ENCODE measurements at regions not wholly inside any gene's neighbourhood (a gene's known extent, or its start where the extent isn't known, plus 50 kb on each side); places are given as distances from the start of the nearest gene placed in this dataset.
"Not testable (repeated sequence)": the region's sequence is repeated elsewhere in the genome, so short reads cannot be mapped to it uniquely, and the experiment has no call there.

DNA sequence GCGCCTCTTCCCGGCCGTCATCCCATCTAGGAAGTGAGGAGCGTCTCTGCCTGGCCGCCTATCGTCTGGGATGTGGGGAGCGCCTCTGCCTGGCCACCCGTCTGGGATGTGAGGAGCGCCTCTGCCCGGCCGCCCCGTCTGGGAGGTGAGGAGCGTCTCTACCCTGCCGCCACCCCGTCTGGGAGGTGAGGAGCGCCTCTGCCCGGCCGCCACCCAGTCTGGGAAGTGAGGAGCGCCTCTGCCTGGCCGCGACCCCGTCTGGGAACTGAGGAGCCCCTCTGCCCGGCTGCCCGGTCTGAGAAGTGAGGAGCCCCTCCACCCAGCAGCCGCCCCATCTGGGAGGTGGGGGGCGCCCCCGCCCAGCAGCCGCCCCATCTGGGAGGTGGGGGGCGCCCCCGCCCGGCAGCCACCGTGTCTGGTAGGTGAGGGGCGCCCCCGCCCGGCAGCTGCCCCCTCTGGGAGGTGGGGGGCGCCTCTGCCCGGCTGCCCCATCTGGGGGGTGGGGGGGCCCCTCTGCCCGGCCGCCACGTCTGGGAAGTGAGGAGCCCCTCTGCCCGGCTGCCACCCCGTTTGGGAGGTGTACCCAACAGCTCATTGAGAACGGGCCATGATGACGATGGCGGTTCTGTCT lies 244.7 kb upstream of the POU5F2 start:
- POLR2A ChIA-PET (ENCODE audit: partially characterized antibody); H3K27ac ChIP-seq (ENCODE audit: low read depth, low read length); H2AFZ ChIP-seq (ENCODE audit: low read length); H2BK5ac ChIP-seq (ENCODE audit: low read depth, low read length); H3K9ac ChIP-seq (replicated peaks in 1 of 4; ENCODE audit: extremely low read depth in 1 of 4, low read depth in 3 of 4, low read length in 3 of 4); H4K5ac ChIP-seq (ENCODE audit: insufficient read length, low read depth, low read length); H3K4me3 ChIP-seq (ENCODE audit: extremely low read depth in 1 of 4, insufficient read depth in 2 of 4, low read depth in 3 of 4, low read length in 4 of 4); H4K20me1 ChIP-seq (replicated peaks in 1 of 2; ENCODE audit: control insufficient read depth in 1 of 2, insufficient read depth in 2 of 2, low read length in 2 of 2); H3K4me2 ChIP-seq (ENCODE audit: insufficient read depth in 1 of 2, low read depth in 2 of 2, low read length in 2 of 2); H3K4me1 ChIP-seq (replicated peaks in 1 of 4; ENCODE audit: control insufficient read depth in 3 of 4, insufficient read depth in 4 of 4, low read length in 3 of 4); H4K8ac ChIP-seq (ENCODE audit: extremely low read depth, insufficient read depth, low read length); H4K91ac ChIP-seq (replicated peaks; ENCODE audit: insufficient read length, low read length); H3K14ac ChIP-seq (ENCODE audit: insufficient read length); H2BK15ac ChIP-seq (ENCODE audit: low read length); H3K56ac ChIP-seq (replicated peaks; ENCODE audit: insufficient read length, low read depth, low read length); H3K18ac ChIP-seq (ENCODE audit: extremely low read depth, low read length); CTCF ChIA-PET (ENCODE audit: partially characterized antibody); H3K23ac ChIP-seq (ENCODE audit: insufficient read length); H3K79me2 ChIP-seq (ENCODE audit: control insufficient read depth in 1 of 2, insufficient read depth in 2 of 2, low read length in 2 of 2); H3K4ac ChIP-seq (replicated peaks; ENCODE audit: insufficient read length, low read depth, low read length); H3K23me2 ChIP-seq (ENCODE audit: low read depth, low read length); FAIRE-seq; H2BK20ac ChIP-seq (ENCODE audit: low read length); H2BK120ac ChIP-seq (replicated peaks; ENCODE audit: low read depth, low read length); H3K36me3 ChIP-seq (ENCODE audit: control insufficient read depth in 2 of 4, insufficient read depth in 4 of 4, low read length in 3 of 4); H3K27me3 ChIP-seq (replicated peaks in 1 of 4; ENCODE audit: control insufficient read depth in 3 of 4, extremely low read depth in 1 of 4, insufficient read depth in 3 of 4, low read length in 3 of 4); H2BK12ac ChIP-seq (ENCODE audit: low read depth, low read length); DNase-seq (ENCODE audit: low read depth in 1 of 2, low spot score in 2 of 2); H2AK5ac ChIP-seq (ENCODE audit: low read depth, low read length); H3K79me1 ChIP-seq (ENCODE audit: low read depth, low read length): not testable (repeated sequence)
- peaks cover 0 to 14% of the 10 kb centered on the region in 2 experiments; a peak in 2 of 4 replicates for H3K9me3 ChIP-seq (ENCODE audit: insufficient read depth in 2 of 2, low read depth in 1 of 2, low read length in 1 of 2)
- 100% methylated on average over 8 of the region's 45 CpGs; no CpG with 5 or more reads in 1 of the 2 experiments for WGBS, 2 experiments (ENCODE audit: extremely low coverage in 1 of 2, insufficient coverage in 1 of 2, insufficient read length in 1 of 2, insufficient replicate concordance in 2 of 2, low coverage in 1 of 2, low lambda C conversion rate in 2 of 2, missing lambda C conversion rate in 1 of 2)

All from H1 (cell line).